WTC11 (cell line): ENCODE measurements at regions not wholly inside any gene's neighbourhood (a gene's known extent, or its start where the extent isn't known, plus 50 kb on each side); places are given as distances from the start of the nearest gene placed in this dataset.

Experiments used
- ATAC-seq: fragments of 200-7000 bp; cut with Tn5 transposase; 2 replicates; pipeline ENCODE4 v1.10.0; 2021; ENCODE audit warnings: mild to moderate bottlenecking, moderate library complexity
- CTCF ChIA-PET: fragments of 300-600 bp; sonication (Branson Sonifier 250); formaldehyde crosslinking; loops from one replicate; lab custom pipeline; 2021; ENCODE audit warnings: antibody characterized with exemption; lab: Charles Lee
- POLR2A ChIA-PET: fragments of 350-600 bp; sonication (Branson Sonifier 250); formaldehyde crosslinking; loops from one replicate; lab custom pipeline; 2021; ENCODE audit warnings: antibody characterized with exemption; lab: Charles Lee
- DNase-seq: peaks from one replicate; pipeline ENCODE4 v3.0.0; 2021; ENCODE audit warnings: low spot score
- H3K27ac Mint-ChIP-seq: 2 replicates; pipeline ENCODE4 v1.8.0; 2021; ENCODE audit warnings: mixed read lengths
- H3K27me3 Mint-ChIP-seq: 2 replicates; pipeline ENCODE4 v1.8.0; 2021; ENCODE audit warnings: low read depth, mild to moderate bottlenecking, moderate library complexity, mixed read lengths
- H3K36me3 Mint-ChIP-seq: 2 replicates; pipeline ENCODE4 v1.8.0; 2021; ENCODE audit warnings: mixed read lengths
- H3K4me1 Mint-ChIP-seq: 2 replicates; pipeline ENCODE4 v1.8.0; 2022; ENCODE audit warnings: mixed read lengths
- H3K4me3 Mint-ChIP-seq: 2 replicates; pipeline ENCODE4 v1.8.0; 2021; ENCODE audit warnings: mild to moderate bottlenecking, moderate library complexity, mixed read lengths
- H3K9me3 Mint-ChIP-seq: 2 replicates; pipeline ENCODE4 v1.8.0; 2021; ENCODE audit warnings: mixed read lengths
- ELF4 ChIP-seq: sonication (generic); formaldehyde crosslinking; IDR thresholded peaks from 2 replicates; pipeline ENCODE4 v1.8.1; 2022; ENCODE audit warnings: low read depth, mild to moderate bottlenecking, moderate library complexity, missing genetic modification reagents
- FOXJ3 ChIP-seq: sonication (generic); formaldehyde crosslinking; IDR thresholded peaks from 2 replicates; pipeline ENCODE4 v1.9.0; 2021; ENCODE audit warnings: missing genetic modification reagents, mild to moderate bottlenecking, borderline replicate concordance
- GABPB1 ChIP-seq: sonication (generic); formaldehyde crosslinking; IDR thresholded peaks from 2 replicates; pipeline ENCODE4 v1.8.1; 2023; ENCODE audit warnings: mild to moderate bottlenecking, missing genetic modification reagents
- JAZF1 ChIP-seq: fragments of 250-450 bp; sonication (Bioruptor Pico); IDR thresholded peaks from 2 replicates; pipeline ENCODE4 v1.9.0; 2021; ENCODE audit warnings: moderate library complexity, mild to moderate bottlenecking, inconsistent platforms
- KAT7 ChIP-seq: sonication (generic); formaldehyde crosslinking; IDR thresholded peaks from 2 replicates; pipeline ENCODE4 v1.8.1; 2023; ENCODE audit warnings: missing genetic modification reagents, mild to moderate bottlenecking, borderline replicate concordance
- PRRX2 ChIP-seq: fragments of 250-450 bp; sonication (Bioruptor Pico); IDR thresholded peaks from 2 replicates; pipeline ENCODE4 v1.8.0; 2021; ENCODE audit warnings: mild to moderate bottlenecking
- SMAD3 ChIP-seq: sonication (generic); formaldehyde crosslinking; IDR thresholded peaks from 2 replicates; pipeline ENCODE4 v1.8.0; 2022; ENCODE audit warnings: missing genetic modification reagents, mild to moderate bottlenecking, borderline replicate concordance
- ZNF121 ChIP-seq: sonication (generic); formaldehyde crosslinking; IDR thresholded peaks from 2 replicates; pipeline ENCODE4 v1.8.0; 2023; ENCODE audit warnings: missing genetic modification reagents
- ZNF219 ChIP-seq: sonication (generic); formaldehyde crosslinking; IDR thresholded peaks from 2 replicates; pipeline ENCODE4 v1.8.0; 2023; ENCODE audit warnings: missing genetic modification reagents, mild to moderate bottlenecking, borderline replicate concordance
- TF ChIP-seq, protein P1 (sequence below): sonication (generic); formaldehyde crosslinking; conservative IDR thresholded peaks from 2 replicates; pipeline ENCODE4 v1.8.1; 2022; ENCODE audit warnings: mild to moderate bottlenecking, missing genetic modification reagents
- TF ChIP-seq, protein P2 (sequence below): fragments of 250-450 bp; sonication (Bioruptor Pico); IDR thresholded peaks from 2 replicates; pipeline ENCODE4 v1.8.0; 2021; ENCODE audit warnings: mild to moderate bottlenecking
- TF ChIP-seq, protein P3 (sequence below): sonication (generic); formaldehyde crosslinking; IDR thresholded peaks from 2 replicates; pipeline ENCODE4 v1.8.1; 2023; ENCODE audit warnings: mild to moderate bottlenecking, missing genetic modification reagents, moderate library complexity
- TF ChIP-seq, protein P4 (sequence below): sonication (generic); formaldehyde crosslinking; IDR thresholded peaks from 2 replicates; pipeline ENCODE4 v1.8.1; 2023; ENCODE audit warnings: mild to moderate bottlenecking, moderate library complexity, missing genetic modification reagents
- TF ChIP-seq, protein P5 (sequence below): sonication (generic); formaldehyde crosslinking; IDR thresholded peaks from 2 replicates; pipeline ENCODE4 v1.8.0; 2023; ENCODE audit warnings: missing genetic modification reagents, mild to moderate bottlenecking, borderline replicate concordance

DNA sequence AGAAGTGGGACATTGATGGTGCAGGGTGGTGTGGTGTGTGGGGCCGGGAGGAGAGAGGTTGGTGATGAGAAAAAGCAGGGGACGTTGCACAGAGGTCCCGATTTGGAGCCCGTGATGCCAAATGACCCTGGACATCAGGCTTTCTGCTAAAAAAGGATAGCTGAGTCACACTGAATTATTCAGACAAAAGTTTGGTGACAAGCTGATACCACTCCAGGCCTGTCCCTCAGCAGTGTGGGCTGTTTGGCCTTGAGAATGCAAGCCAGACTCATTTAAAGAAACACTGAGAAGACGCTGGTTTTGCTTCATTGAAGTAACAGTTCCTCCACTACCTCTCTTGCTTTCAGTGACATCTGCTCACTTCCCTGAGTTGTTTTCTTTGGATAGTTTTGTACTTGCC is 262.1 kb upstream of the PWP1 start (continued):
- TF ChIP-seq, protein P1, sequence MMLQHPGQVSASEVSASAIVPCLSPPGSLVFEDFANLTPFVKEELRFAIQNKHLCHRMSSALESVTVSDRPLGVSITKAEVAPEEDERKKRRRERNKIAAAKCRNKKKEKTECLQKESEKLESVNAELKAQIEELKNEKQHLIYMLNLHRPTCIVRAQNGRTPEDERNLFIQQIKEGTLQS (CRISPR knock-in tag) = no peak
- TF ChIP-seq, protein P2, sequence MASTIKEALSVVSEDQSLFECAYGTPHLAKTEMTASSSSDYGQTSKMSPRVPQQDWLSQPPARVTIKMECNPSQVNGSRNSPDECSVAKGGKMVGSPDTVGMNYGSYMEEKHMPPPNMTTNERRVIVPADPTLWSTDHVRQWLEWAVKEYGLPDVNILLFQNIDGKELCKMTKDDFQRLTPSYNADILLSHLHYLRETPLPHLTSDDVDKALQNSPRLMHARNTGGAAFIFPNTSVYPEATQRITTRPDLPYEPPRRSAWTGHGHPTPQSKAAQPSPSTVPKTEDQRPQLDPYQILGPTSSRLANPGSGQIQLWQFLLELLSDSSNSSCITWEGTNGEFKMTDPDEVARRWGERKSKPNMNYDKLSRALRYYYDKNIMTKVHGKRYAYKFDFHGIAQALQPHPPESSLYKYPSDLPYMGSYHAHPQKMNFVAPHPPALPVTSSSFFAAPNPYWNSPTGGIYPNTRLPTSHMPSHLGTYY (CRISPR knock-in tag) = no peak
- TF ChIP-seq, protein P3, sequence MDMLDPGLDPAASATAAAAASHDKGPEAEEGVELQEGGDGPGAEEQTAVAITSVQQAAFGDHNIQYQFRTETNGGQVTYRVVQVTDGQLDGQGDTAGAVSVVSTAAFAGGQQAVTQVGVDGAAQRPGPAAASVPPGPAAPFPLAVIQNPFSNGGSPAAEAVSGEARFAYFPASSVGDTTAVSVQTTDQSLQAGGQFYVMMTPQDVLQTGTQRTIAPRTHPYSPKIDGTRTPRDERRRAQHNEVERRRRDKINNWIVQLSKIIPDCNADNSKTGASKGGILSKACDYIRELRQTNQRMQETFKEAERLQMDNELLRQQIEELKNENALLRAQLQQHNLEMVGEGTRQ (CRISPR knock-in tag) = no peak

DNA sequence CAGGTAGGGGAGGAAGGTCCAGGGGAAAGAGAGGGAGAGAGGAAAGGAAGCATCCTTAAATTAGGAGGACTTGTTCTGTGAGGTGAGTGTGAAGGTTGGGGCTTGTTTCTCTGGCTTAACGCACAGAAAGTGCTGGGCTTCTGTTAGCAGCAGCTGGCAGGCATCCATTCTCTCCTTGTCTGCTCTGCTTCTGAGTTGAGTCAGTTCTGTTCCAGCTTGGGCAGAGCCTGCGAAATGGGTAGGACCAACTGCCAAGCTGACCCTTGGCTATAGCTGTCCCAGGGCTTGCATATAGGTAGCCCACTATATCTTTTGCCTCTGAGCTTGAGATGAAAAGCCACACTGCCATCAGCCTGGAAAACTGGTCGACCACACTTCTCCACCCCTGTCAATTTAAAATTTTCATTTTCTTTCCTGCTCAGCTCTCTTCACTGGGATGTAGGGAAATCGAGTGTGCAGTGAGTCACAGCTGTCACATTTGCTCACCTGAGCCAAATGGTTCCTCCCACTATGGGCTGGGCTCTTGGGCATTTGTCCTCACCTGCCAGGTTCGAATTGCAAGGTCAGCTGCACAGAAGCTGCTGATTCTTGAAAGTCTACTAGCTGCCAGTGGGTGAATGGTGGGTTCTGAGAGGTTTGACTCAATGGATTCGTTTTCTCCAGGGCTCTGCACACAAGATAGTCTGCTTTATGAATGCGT is 256.4 kb upstream of the PWP1 start:
- ChIA-PET CTCF (interaction anchor here (0.6 to 1.7 kb wide), 5 partner anchors 19 to 353 kb away, joined by 3 to 7 read pairs (median 4); no protein-coding TSS in a partner anchor), POLR2A (no interaction called here)
- 0 out of 2 replicates have a peak, but pooled peaks cover 3% of the 10 kb centered on the region for H3K36me3 Mint-ChIP-seq
- TF ChIP-seq KAT7 (CRISPR knock-in tag) (no peak), GABPB1 (CRISPR knock-in tag) (no peak), SMAD3 (CRISPR knock-in tag) (no peak), PRRX2 (CRISPR knock-in tag) (no peak)
- TF ChIP-seq, protein P1 (CRISPR knock-in tag) = no peak
- no peak for DNase-seq
- H3K27ac Mint-ChIP-seq = no peak overlapping the region
- no peaks in the 10 kb centered on the region for H3K27me3 Mint-ChIP-seq
- H3K9me3 Mint-ChIP-seq = peaks cover 7% of the 10 kb centered on the region
- peaks cover 21% of the 10 kb centered on the region for H3K4me1 Mint-ChIP-seq
- H3K4me3 Mint-ChIP-seq = no peak overlapping the region
- ATAC-seq = peak; percentile 28; the same call in 1 of the 2 replicates

DNA sequence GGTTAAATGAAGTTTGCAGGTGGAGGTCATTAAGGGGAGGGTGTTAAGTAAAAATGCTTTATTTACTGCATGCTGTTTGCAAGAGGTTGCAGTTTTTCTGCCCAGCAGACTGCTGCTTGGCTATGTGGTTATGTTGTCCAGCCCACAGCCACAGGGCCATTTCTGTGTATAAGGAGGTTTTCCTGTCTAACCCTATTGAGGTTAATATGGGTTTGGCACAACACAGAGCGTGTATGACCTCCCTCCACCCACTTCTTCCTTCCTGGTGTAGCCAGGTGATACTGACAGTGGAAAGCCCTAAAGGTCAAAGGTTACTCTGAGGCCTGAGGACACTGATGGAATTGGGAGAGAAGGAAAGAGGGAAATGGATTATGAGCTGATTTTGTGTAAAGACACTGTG is 253.7 kb upstream of the PWP1 start:
- TF ChIP-seq ELF4 (CRISPR knock-in tag) (no peak), JAZF1 (no peak), FOXJ3 (CRISPR knock-in tag) (no peak), ZNF121 (CRISPR knock-in tag) (no peak), ZNF219 (CRISPR knock-in tag) (no peak)
- TF ChIP-seq, protein P4, sequence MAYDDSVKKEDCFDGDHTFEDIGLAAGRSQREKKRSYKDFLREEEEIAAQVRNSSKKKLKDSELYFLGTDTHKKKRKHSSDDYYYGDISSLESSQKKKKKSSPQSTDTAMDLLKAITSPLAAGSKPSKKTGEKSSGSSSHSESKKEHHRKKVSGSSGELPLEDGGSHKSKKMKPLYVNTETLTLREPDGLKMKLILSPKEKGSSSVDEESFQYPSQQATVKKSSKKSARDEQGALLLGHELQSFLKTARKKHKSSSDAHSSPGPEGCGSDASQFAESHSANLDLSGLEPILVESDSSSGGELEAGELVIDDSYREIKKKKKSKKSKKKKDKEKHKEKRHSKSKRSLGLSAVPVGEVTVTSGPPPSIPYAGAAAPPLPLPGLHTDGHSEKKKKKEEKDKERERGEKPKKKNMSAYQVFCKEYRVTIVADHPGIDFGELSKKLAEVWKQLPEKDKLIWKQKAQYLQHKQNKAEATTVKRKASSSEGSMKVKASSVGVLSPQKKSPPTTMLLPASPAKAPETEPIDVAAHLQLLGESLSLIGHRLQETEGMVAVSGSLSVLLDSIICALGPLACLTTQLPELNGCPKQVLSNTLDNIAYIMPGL (CRISPR knock-in tag) = no peak
- TF ChIP-seq, protein P5, sequence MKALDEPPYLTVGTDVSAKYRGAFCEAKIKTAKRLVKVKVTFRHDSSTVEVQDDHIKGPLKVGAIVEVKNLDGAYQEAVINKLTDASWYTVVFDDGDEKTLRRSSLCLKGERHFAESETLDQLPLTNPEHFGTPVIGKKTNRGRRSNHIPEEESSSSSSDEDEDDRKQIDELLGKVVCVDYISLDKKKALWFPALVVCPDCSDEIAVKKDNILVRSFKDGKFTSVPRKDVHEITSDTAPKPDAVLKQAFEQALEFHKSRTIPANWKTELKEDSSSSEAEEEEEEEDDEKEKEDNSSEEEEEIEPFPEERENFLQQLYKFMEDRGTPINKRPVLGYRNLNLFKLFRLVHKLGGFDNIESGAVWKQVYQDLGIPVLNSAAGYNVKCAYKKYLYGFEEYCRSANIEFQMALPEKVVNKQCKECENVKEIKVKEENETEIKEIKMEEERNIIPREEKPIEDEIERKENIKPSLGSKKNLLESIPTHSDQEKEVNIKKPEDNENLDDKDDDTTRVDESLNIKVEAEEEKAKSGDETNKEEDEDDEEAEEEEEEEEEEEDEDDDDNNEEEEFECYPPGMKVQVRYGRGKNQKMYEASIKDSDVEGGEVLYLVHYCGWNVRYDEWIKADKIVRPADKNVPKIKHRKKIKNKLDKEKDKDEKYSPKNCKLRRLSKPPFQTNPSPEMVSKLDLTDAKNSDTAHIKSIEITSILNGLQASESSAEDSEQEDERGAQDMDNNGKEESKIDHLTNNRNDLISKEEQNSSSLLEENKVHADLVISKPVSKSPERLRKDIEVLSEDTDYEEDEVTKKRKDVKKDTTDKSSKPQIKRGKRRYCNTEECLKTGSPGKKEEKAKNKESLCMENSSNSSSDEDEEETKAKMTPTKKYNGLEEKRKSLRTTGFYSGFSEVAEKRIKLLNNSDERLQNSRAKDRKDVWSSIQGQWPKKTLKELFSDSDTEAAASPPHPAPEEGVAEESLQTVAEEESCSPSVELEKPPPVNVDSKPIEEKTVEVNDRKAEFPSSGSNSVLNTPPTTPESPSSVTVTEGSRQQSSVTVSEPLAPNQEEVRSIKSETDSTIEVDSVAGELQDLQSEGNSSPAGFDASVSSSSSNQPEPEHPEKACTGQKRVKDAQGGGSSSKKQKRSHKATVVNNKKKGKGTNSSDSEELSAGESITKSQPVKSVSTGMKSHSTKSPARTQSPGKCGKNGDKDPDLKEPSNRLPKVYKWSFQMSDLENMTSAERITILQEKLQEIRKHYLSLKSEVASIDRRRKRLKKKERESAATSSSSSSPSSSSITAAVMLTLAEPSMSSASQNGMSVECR (CRISPR knock-in tag) = no peak
- POLR2A ChIA-PET = no interaction called here
- H3K36me3 Mint-ChIP-seq = 0 out of 2 replicates have a peak, but pooled peaks cover 3% of the 10 kb centered on the region
- no peak overlapping the region for H3K4me3 Mint-ChIP-seq
- H3K9me3 Mint-ChIP-seq = peaks cover 7% of the 10 kb centered on the region
- CTCF ChIA-PET = interaction anchor here (0.6 kb wide), 1 partner anchor 23 kb away, joined by 3 read pairs; no protein-coding TSS in a partner anchor
- ATAC-seq (no peak), DNase-seq (no peak)
- peaks cover 8% of the 10 kb centered on the region; the same call in 1 of the 2 replicates for H3K4me1 Mint-ChIP-seq
- H3K27me3 Mint-ChIP-seq = no peaks in the 10 kb centered on the region
- no peak overlapping the region for H3K27ac Mint-ChIP-seq
